ENCODE measurements at regions not wholly inside any gene's neighbourhood (a gene's known extent, or its start where the extent isn't known, plus 50 kb on each side); places are given as distances from the start of the nearest gene placed in this dataset.

- Histone ChIP-seq H3K4me3 (replicated peaks in 1 of 3; ENCODE audit: low read depth in 2 of 3, low read length in 3 of 3) (no peak overlapping the region), H3K27ac (ENCODE audit: low read depth in 1 of 2, low read length in 2 of 2) (no peak overlapping the region), H3K9me3 (replicated peaks in 1 of 2; ENCODE audit: control insufficient read depth in 1 of 2, insufficient read depth in 1 of 2, low read length in 2 of 2) (no peaks in the 10 kb centered on the region), H4K20me1 (ENCODE audit: insufficient read depth, low read length) (no peaks in the 10 kb centered on the region), H3K9ac (ENCODE audit: insufficient read depth, low read length, poor library complexity, severe bottlenecking) (no peak overlapping the region), H3K27me3 (ENCODE audit: control insufficient read depth in 2 of 2, insufficient read depth in 2 of 2, low read length in 2 of 2) (no peaks in the 10 kb centered on the region), H3K36me3 (replicated peaks in 1 of 2; ENCODE audit: control insufficient read depth in 1 of 2, insufficient read depth in 2 of 2, low read length in 2 of 2) (no peaks in the 10 kb centered on the region), H3K79me2 (ENCODE audit: insufficient read depth, low read length) (no peaks in the 10 kb centered on the region), H3K4me1 (ENCODE audit: control insufficient read depth in 1 of 2, insufficient read depth in 2 of 2, low read length in 2 of 2) (no peaks in the 10 kb centered on the region), H3K4me2 (replicated peaks; ENCODE audit: extremely low read depth, low read length, poor library complexity, severe bottlenecking) (no peak overlapping the region), H2AFZ (ENCODE audit: insufficient read depth, low read depth, low read length, poor library complexity, severe bottlenecking) (no peak overlapping the region)
- intact Hi-C loops (cut with micrococcal nuclease), result no loop called here
- no peaks in the 10 kb centered on the region for H3K9me3 Mint-ChIP-seq
- 86% methylated on average over 1 of the region's 2 CpGs for WGBS (ENCODE audit: insufficient coverage)
- peaks cover 0 to 2% (median 1%) of the 10 kb centered on the region in 3 donors for H3K27me3 Mint-ChIP-seq (ENCODE audit: low read depth in 3 of 3)
- DNase-seq, result no peak
- TF ChIP-seq, protein P1, sequence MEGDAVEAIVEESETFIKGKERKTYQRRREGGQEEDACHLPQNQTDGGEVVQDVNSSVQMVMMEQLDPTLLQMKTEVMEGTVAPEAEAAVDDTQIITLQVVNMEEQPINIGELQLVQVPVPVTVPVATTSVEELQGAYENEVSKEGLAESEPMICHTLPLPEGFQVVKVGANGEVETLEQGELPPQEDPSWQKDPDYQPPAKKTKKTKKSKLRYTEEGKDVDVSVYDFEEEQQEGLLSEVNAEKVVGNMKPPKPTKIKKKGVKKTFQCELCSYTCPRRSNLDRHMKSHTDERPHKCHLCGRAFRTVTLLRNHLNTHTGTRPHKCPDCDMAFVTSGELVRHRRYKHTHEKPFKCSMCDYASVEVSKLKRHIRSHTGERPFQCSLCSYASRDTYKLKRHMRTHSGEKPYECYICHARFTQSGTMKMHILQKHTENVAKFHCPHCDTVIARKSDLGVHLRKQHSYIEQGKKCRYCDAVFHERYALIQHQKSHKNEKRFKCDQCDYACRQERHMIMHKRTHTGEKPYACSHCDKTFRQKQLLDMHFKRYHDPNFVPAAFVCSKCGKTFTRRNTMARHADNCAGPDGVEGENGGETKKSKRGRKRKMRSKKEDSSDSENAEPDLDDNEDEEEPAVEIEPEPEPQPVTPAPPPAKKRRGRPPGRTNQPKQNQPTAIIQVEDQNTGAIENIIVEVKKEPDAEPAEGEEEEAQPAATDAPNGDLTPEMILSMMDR (IDR thresholded peaks at IDR 0.05), result no peak
- H3K27ac Mint-ChIP-seq, result no peak overlapping the region
- H3K4me1 Mint-ChIP-seq, result no peaks in the 10 kb centered on the region
- no peaks in the 10 kb centered on the region for H3K36me3 Mint-ChIP-seq
- no peak overlapping the region for H3K4me3 Mint-ChIP-seq
Measured at GRCh38 chr21:22889445-22889844, 1891.2 kb downstream of the NCAM2 start.

- no peak overlapping the region for H2AFZ ChIP-seq (ENCODE audit: insufficient read depth, low read depth, low read length, poor library complexity, severe bottlenecking)
- Mint-ChIP-seq H3K27ac (no peak overlapping the region), H3K4me1 (no peaks in the 10 kb centered on the region), H3K36me3 (no peaks in the 10 kb centered on the region), H3K4me3 (no peak overlapping the region), H3K27me3 (ENCODE audit: low read depth in 3 of 3) (peaks cover 0 to 2% (median 1%) of the 10 kb centered on the region in 3 donors), H3K9me3 (no peaks in the 10 kb centered on the region)
- no peaks in the 10 kb centered on the region for H3K4me1 ChIP-seq (ENCODE audit: control insufficient read depth in 1 of 2, insufficient read depth in 2 of 2, low read length in 2 of 2)
- no peak overlapping the region for H3K27ac ChIP-seq (ENCODE audit: low read depth in 1 of 2, low read length in 2 of 2)
- no peak overlapping the region for H3K9ac ChIP-seq (ENCODE audit: insufficient read depth, low read length, poor library complexity, severe bottlenecking)
- TF ChIP-seq, protein P1 (IDR thresholded peaks at IDR 0.05), result no peak
- H3K9me3 ChIP-seq (replicated peaks in 1 of 2; ENCODE audit: control insufficient read depth in 1 of 2, insufficient read depth in 1 of 2, low read length in 2 of 2), result no peaks in the 10 kb centered on the region
- no peak overlapping the region for H3K4me3 ChIP-seq (replicated peaks in 1 of 3; ENCODE audit: low read depth in 2 of 3, low read length in 3 of 3)
- no peaks in the 10 kb centered on the region for H3K36me3 ChIP-seq (replicated peaks in 1 of 2; ENCODE audit: control insufficient read depth in 1 of 2, insufficient read depth in 2 of 2, low read length in 2 of 2)
- intact Hi-C loops (cut with micrococcal nuclease), result no loop called here
- no peaks in the 10 kb centered on the region for H3K27me3 ChIP-seq (ENCODE audit: control insufficient read depth in 2 of 2, insufficient read depth in 2 of 2, low read length in 2 of 2)
- DNase-seq, result no peak
- 100% methylated on average over 1 of the region's 2 CpGs for WGBS (ENCODE audit: insufficient coverage)
- H4K20me1 ChIP-seq (ENCODE audit: insufficient read depth, low read length), result no peaks in the 10 kb centered on the region
- no peak overlapping the region for H3K4me2 ChIP-seq (replicated peaks; ENCODE audit: extremely low read depth, low read length, poor library complexity, severe bottlenecking)
- no peaks in the 10 kb centered on the region for H3K79me2 ChIP-seq (ENCODE audit: insufficient read depth, low read length)
Measured at GRCh38 chr21:22890656-22891055, 1892.4 kb downstream of the NCAM2 start.
